K562 (cell line): ENCODE measurements at regions not wholly inside any gene's neighbourhood (a gene's known extent, or its start where the extent isn't known, plus 50 kb on each side); places are given as distances from the start of the nearest gene placed in this dataset.

Experiments
- ATAC-seq: fragments of 200-7000 bp; cut with Tn5 transposase; 3 replicates; pipeline ENCODE4 v1.9.1; 2020; ENCODE audit warnings: moderate library complexity
- BruUV-seq: library from RNA; stranded (reverse); fragments of 400-500 nt; replicated peaks from 2 replicates; lab custom pipeline; 2021; lab: Mats Ljungman, UMichigan
- CTCF ChIA-PET: fragments of 300-600 bp; formaldehyde crosslinking; extraction: SDS; loops from one replicate; lab custom pipeline; 2021; ENCODE audit warnings: low intra/inter-chr PET ratio; lab: Yijun Ruan, JAX
- POLR2A ChIA-PET: fragments of 300-600, 350-650 bp; sonication (Branson Sonifier 250); formaldehyde crosslinking; extraction: SDS; loops from one replicate; lab custom pipeline; 2021; ENCODE audit warnings: antibody characterized with exemption, inconsistent platforms; lab: Yijun Ruan, JAX
- DNase-seq, 4 experiments: peaks; one replicate each; pipeline versions ENCODE4 v3.0.0 to v3.0.0-alpha.2; 2011 to 2018; ENCODE audit warnings: low spot score in 3 of 4, mixed read lengths in 3 of 4; ENCODE audit errors: extremely low read depth in 1 of 4
- FAIRE-seq: peaks from 2 replicates; lab custom pipeline; 2011; peaks lifted over from hg19 to GRCh38; lab: Jason Lieb, UNC
- H2AFZ ChIP-seq: 2 replicates; pipeline ENCODE4 v1.6.0; 2011; ENCODE audit warnings: low read depth, low read length, control low read depth, inconsistent platforms
- H3K27ac ChIP-seq: fragments of 200-600 bp; 3 replicates; pipeline ENCODE4 v1.8.0; 2011; ENCODE audit warnings: low read depth, mild to moderate bottlenecking, control low read depth, inconsistent platforms, low read length, moderate library complexity, mixed read lengths; ENCODE audit errors: extremely low read depth
- H3K27me3 ChIP-seq, 2 experiments: fragments of 300-600 bp in 1 of 2; 2 replicates in 1 of 2; 3 replicates in 1 of 2; pipeline versions ENCODE4 v1.6.0 to v1.8.0; 2011; ENCODE audit warnings: inconsistent platforms in 2 of 2, low read length in 2 of 2, mild to moderate bottlenecking in 1 of 2, mixed read lengths in 1 of 2, moderate library complexity in 1 of 2; ENCODE audit not compliant: control insufficient read depth in 2 of 2, insufficient read depth in 2 of 2
- H3K36me3 ChIP-seq: fragments of 300-600 bp; 3 replicates; pipeline ENCODE4 v1.8.0; 2011; ENCODE audit warnings: mild to moderate bottlenecking, low read length, inconsistent platforms; ENCODE audit not compliant: control insufficient read depth, insufficient read depth
- H3K4me1 ChIP-seq, 2 experiments: fragments of 200-600 bp in 1 of 2; replicated peaks in 1 of 2; 2 replicates in 1 of 2; 3 replicates in 1 of 2; pipeline versions ENCODE4 v1.5.1 to v1.8.0; 2011; ENCODE audit warnings: inconsistent platforms in 2 of 2, low read length in 2 of 2, mild to moderate bottlenecking in 1 of 2, mixed read lengths in 1 of 2, moderate library complexity in 1 of 2; ENCODE audit not compliant: control insufficient read depth in 2 of 2, insufficient read depth in 2 of 2
- H3K4me2 ChIP-seq: 2 replicates; pipeline ENCODE4 v1.6.1; 2011; ENCODE audit warnings: low read length, control low read depth, inconsistent platforms, mixed read lengths; ENCODE audit not compliant: insufficient read depth
- H3K4me3 ChIP-seq: fragments of 200-600 bp; sonication (generic), shearing (Covaris generic); 2 replicates; pipeline ENCODE4 v1.5.1; 2016; ENCODE audit warnings: control low read depth, inconsistent platforms
- H3K79me2 ChIP-seq: fragments of 200-600 bp; 3 replicates; pipeline ENCODE4 v1.8.0; 2011; ENCODE audit warnings: low read length, inconsistent platforms; ENCODE audit not compliant: control insufficient read depth, insufficient read depth
- H3K9ac ChIP-seq, 2 experiments: 2 replicates each; pipeline versions ENCODE4 v1.6.0 to v1.6.1; 2011; ENCODE audit warnings: low read depth in 2 of 2, low read length in 2 of 2, control low read depth in 1 of 2, inconsistent platforms in 1 of 2, mild to moderate bottlenecking in 1 of 2, mixed read lengths in 1 of 2; ENCODE audit not compliant: insufficient read depth in 1 of 2
- H3K9me1 ChIP-seq: one replicate; pipeline ENCODE4 v1.6.0; 2011; ENCODE audit warnings: inconsistent platforms, mild to moderate bottlenecking, low read length, moderate library complexity; ENCODE audit not compliant: control insufficient read depth, insufficient read depth
- H3K9me3 ChIP-seq: replicated peaks from 2 replicates; pipeline ENCODE4 v1.5.1; 2011; ENCODE audit warnings: low read depth, low read length, inconsistent platforms; ENCODE audit not compliant: control insufficient read depth, insufficient read depth
- H4K20me1 ChIP-seq: replicated peaks from 2 replicates; pipeline ENCODE4 v1.6.1; 2011; ENCODE audit warnings: low read length, inconsistent platforms, mixed read lengths; ENCODE audit not compliant: control insufficient read depth, insufficient read depth
- CHD7 ChIP-seq: fragments of 200-600 bp; sonication (generic); IDR thresholded peaks from one replicate; pipeline ENCODE4 v1.6.1; 2012; ENCODE audit warnings: mild to moderate bottlenecking, low read depth, low read length, inconsistent platforms
- GTF2E2 ChIP-seq: fragments of 200-800 bp; sonication (Bioruptor generic); IDR thresholded peaks from 2 replicates; pipeline ENCODE4 v1.6.1; 2016; ENCODE audit warnings: missing genetic modification characterization, missing compliant biosample characterization
- HDAC8 ChIP-seq: fragments of 450-650 bp; IDR thresholded peaks from 2 replicates; pipeline ENCODE4 v1.6.1; 2016; ENCODE audit warnings: mild to moderate bottlenecking, missing genetic modification characterization, moderate library complexity, missing compliant biosample characterization
- NCOA4 ChIP-seq: fragments of 450-650 bp; IDR thresholded peaks from 2 replicates; pipeline ENCODE4 v1.6.1; 2018; ENCODE audit warnings: mild to moderate bottlenecking; ENCODE audit not compliant: partially characterized antibody
- NFE2 ChIP-seq: IDR thresholded peaks from 2 replicates; pipeline ENCODE4 v1.6.1; 2014; ENCODE audit warnings: antibody characterized with exemption, low read depth
- NR0B1 ChIP-seq: fragments of 450-650 bp; IDR thresholded peaks from one replicate; pipeline ENCODE4 v1.6.1; 2018; ENCODE audit warnings: mild to moderate bottlenecking, moderate library complexity; ENCODE audit not compliant: partially characterized antibody
- NRF1 ChIP-seq, 2 experiments: fragments of 450-650 bp; IDR thresholded peaks in 1 of 2; conservative IDR thresholded peaks in 1 of 2; 2 replicates each; pipeline ENCODE4 v1.6.1; 2014; ENCODE audit warnings: mild to moderate bottlenecking in 2 of 2
- PHTF2 ChIP-seq: fragments of 250-450 bp; sonication (Bioruptor Pico); IDR thresholded peaks from 2 replicates; pipeline ENCODE4 v1.5.0; 2021; ENCODE audit warnings: mild to moderate bottlenecking
- WGBS: fragments of 100-300 bp; shearing (Covaris generic); methylation state at CpG from one replicate; pipeline ENCODE4 v1.1.6; 2016; ENCODE audit warnings: low coverage, mixed read lengths; ENCODE audit not compliant: insufficient coverage; ENCODE audit errors: missing lambda C conversion rate; 5-methylcytosine and 5-hydroxymethylcytosine counted together
- in situ Hi-C: fragments of 300-500 bp; cut with MboI; formaldehyde crosslinking; loops from 4 replicates; pipeline ENCODE4 v1.15.0; 2018; ENCODE audit warnings: inconsistent platforms, mixed read lengths
- intact Hi-C: fragments of 100-400 bp; cut with micrococcal nuclease; formaldehyde crosslinking; loops from 2 replicates; pipeline ENCODE4 v1.14.2; 2022

DNA sequence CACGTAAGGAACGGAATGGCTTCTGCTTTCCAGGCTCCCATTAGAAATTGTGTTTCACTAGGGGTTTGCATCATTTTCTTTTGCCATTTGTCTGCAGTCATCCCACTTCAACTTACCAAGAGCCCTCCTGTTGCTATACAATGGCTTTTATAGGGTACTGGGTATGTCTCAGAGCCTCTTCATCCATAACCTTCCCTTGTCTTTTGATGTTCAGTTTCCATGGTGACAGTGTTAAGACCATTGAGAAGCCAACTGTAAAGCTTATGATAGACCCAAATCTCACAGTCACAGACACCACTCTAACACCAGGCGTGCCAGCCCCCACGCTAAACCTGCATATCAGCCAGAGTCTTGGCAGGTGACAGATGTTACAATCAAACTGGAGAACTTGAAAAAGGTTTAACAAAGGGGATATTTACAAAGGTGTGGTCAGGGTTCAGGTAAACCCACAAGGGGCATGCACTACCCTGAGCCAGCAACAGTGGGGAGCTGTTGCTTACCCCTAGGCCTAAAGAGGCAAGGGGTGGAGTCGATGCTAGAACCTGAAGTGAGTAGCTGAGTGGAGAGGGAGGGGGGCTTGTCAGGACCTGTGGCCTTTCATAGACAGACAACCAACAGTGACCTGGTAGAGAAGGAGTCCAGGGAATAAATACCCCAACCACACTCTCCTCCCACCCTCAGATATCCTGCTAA, 53.2 kb upstream of the ABLIM1 start (continued):
- TF ChIP-seq NFE2: no peak
- no peak for TF ChIP-seq PHTF2 (CRISPR knock-in tag)

DNA sequence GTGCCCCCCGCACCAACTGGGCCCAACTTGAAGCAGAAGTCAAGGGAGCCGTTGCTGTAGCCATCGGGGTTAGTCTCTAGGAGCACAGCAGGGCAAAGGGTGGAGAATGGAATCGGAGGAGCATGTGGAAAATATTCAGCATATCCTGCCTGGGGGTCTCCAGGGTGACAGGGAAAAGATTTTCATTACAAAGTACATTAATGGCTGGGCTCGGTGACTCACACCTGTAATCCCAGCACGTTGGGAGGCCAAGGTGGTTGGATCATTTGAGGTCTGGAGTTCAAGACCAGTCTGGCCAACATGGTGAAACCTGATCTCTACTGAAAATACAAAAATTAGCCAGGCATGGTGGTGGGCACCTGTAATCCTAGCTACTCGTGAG, 53.8 kb upstream of the ABLIM1 start:
- H3K4me2 ChIP-seq: no peak overlapping the region
- TF ChIP-seq HDAC8 (tag): no peak
- no peak for TF ChIP-seq NRF1 (conservative IDR thresholded peaks at IDR 0.05 in 1 of 2, IDR thresholded peaks at IDR 0.05 in 1 of 2)
- TF ChIP-seq CHD7: no peak
- TF ChIP-seq NR0B1: no peak
- no peak for TF ChIP-seq NCOA4
- no peak for TF ChIP-seq GTF2E2 (tag)
- no peaks in the 10 kb centered on the region for H3K4me1 ChIP-seq
- H3K9me1 ChIP-seq: no peaks in the 10 kb centered on the region
- no peaks in the 10 kb centered on the region for H3K36me3 ChIP-seq
- DNase-seq (no peak), FAIRE-seq (no peak), ATAC-seq (no peak)
- H3K79me2 ChIP-seq: no peaks in the 10 kb centered on the region
- in situ Hi-C loops: no loop called here
- intact Hi-C loops: no loop called here
- no peak overlapping the region for H3K9ac ChIP-seq
- CTCF ChIA-PET: no interaction called here
- H3K27me3 ChIP-seq: no peaks in the 10 kb centered on the region; a peak in 1 of 5 replicates
- BruUV-seq: no TSS peak
- no peak overlapping the region for H3K27ac ChIP-seq
- no peaks in the 10 kb centered on the region for H3K9me3 ChIP-seq
- no peaks in the 10 kb centered on the region; the same call in 1 of the 2 replicates for H4K20me1 ChIP-seq
- POLR2A ChIA-PET: no interaction called here
- H3K4me3 ChIP-seq: no peak overlapping the region
- 0% methylated on average over 6 of the region's 7 CpGs for WGBS
- H2AFZ ChIP-seq: no peak overlapping the region
